Ammon's horn (tissue), 1 donor: ENCODE measurements at regions not wholly inside any gene's neighbourhood (a gene's known extent, or its start where the extent isn't known, plus 50 kb on each side); places are given as distances from the start of the nearest gene placed in this dataset.
"Not testable (repeated sequence)": the region's sequence is repeated elsewhere in the genome, so short reads cannot be mapped to it uniquely, and the experiment has no call there.

Source experiments
- DNase-seq: peaks from one replicate; pipeline ENCODE4 v3.0.0-alpha.2; 2016; ENCODE audit warnings: low spot score

- no peak for DNase-seq
Observed at GRCh38 chr15:81865850-81866537, 179.8 kb downstream of the MEX3B start.

DNA sequence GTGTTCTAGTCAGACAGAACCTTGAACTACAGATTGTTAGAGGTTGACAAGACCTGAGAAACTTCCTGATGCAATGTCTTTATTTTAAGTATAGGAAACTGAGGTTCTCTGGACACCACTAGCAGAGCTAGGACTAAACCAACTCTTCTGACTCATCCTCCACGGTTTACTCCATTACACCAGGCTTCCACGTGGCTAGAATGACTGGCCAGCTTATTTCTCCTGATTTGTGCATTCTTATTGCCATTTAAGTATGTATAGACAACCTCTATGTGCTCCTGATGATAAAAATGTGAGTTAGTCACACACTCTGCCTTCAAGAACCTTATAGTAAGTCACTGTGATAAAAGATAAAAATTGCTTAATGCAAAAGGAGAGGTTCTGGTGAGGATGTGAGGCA, 182.7 kb downstream of the MEX3B start:
- no peak for DNase-seq

DNA sequence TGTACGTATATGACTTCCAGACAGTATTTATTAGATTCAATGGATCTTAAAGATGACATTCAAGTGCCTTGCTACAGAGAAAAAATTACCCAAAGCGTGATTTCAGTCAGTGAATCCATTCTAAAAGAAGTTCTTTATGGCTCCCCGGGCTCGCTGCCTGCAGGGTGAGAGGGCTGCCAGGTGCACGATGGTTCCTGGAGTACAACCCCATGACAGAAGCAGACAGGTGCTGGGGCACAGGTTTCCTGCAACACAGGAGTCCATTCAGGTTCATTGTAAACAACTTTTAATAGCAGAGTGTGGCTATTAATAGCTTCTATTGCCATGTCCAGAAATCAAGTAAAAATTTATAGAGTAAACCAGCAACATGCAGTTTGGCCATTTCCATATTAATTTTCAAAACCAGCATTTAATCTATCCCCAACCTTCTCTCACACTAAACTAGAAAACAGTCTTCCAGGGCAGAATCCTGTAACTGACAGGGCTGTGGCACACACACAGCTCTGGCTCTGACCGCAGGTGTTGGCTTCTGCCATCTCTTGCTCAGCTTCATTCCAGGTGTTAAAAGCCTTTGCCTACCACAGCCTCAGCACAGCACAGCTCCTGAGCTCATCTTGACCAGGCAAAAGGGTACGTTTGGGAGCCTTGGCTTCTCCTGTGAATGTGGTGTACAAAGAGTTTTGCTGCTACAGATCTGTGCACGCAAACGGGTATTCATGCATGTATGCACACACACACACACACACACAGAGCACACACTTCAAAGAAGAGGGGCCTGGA, 185.9 kb downstream of the MEX3B start:
- DNase-seq, result no peak

- DNase-seq, result no peak
Observed at GRCh38 chr15:81858586-81858985, 187.2 kb downstream of the MEX3B start.

DNA sequence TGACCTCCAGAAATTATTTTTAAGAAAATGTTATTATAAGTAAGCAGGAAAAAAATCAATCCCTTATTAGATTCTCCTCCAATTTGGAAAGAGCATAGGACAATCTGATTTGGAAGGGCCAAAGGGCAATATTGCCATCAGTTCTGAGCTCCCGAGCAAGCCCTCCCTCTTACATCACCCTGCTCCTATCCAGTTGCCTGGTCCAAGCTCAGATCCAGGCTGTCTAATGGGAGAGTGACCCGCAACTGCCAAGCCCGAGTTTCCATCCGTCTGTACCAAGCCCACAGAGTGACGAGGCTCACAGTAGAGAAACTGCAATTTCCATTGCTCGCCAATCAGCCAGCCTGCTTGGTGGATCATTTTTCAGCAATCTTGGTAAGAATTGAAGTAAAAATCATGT, 187.7 kb downstream of the MEX3B start:
- no peak for DNase-seq

DNA sequence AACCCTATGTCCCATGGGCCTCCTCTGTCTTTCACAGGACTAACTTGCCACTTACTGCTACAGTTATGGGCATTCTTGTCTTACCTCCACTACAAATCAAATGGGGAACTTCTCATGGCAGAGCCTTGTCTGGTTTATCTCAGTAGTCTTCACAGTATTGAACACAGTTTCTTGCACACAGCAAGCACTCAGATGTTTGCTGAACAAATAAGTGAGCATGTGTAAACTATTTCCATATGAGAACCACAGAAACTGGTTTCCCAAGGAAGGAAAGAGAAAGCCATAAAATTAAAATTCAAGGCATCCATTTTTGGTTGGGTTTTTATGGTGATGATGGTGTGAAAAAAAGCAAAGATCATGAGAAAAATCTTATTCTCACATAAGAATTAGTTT, 189.2 kb downstream of the MEX3B start:
- no peak for DNase-seq

DNA sequence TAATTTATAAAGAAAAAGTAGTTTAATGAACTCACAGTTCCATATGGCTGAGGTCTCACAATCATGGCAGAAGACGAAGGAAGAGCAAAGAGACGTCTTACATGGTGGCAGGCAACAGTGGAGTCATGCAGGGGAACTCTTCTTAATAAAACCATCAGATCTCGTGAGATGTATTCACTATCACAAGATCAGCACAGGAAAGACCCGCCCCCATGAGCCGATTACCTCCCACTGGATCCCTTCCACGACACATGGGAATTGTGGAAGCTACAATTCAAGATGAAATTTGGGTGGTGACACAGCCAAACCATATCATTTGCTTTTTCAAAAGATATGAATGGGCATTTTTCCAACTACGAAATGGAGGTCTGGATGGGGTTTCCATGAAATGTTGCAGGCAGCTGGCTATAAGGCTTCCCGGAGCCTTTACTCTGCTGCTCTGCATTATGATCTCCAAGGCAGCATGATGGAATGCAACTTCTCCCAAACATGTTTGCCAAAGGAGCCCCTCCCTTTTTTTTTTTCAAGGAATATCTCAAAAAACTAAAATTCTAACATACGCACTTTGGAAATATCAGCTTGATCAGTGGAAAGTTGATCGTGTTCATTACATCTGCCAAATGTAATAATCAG, 189.7 kb downstream of the MEX3B start:
- no peak for DNase-seq

GRCh38 chr15:81853150-81853748, 192.6 kb downstream of the MEX3B start:
- no peak for DNase-seq

DNA sequence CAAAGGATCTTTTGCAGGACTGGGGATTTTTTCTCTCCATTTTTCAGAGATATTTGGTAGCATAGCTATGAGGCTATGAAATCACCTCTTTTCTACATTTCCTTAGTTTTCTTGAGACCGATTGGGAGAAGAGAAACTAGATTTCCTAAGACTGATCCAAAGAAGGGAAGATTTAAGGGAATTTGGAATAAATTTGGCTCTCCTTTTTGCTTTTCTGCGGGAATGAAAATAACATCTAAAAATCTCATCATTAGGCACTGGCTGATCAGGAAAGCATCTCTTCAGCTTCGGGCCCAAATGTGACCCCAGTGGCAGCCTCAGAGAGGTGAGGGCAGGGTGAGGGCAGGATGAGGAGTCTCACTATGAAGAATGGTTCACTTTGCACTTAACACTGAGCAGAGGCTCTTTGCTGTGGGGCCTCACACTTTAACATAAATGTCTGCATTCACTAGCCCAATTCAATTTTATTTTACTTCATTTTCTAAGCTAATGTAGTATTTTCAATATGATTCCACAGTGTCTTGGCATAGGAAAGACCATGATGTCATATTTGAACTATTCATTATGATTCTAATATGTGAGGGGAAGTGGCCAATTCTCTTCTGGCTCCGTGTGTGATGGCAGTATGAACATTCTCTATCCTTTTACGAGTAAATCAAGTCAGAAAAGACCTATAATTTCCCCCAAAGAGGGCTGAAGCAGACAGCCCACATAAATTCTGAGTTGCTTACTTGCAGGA, 193.2 kb downstream of the MEX3B start:
- DNase-seq, result no peak

- no peak for DNase-seq
Observed at GRCh38 chr15:81851757-81852156, 194.1 kb downstream of the MEX3B start.

DNA sequence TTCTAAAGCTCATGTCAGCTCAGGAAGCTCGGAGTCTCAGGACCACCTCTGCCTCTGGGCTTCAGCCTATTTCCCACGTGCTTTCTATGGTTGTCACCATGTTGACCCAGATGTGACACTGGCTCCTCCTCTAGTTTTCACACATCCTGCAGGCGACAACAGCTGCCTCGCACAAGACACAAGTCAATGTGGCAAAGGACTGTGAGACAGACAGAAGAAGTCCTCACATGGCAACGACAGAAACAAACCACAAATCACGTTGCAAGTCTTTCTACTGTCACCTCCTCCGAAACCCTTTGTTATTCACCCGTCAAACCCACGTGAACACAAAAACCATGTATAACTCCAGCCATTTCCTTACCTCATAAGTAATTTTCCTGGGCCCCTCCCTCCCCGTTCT, 194.5 kb downstream of the MEX3B start:
- no peak for DNase-seq

DNA sequence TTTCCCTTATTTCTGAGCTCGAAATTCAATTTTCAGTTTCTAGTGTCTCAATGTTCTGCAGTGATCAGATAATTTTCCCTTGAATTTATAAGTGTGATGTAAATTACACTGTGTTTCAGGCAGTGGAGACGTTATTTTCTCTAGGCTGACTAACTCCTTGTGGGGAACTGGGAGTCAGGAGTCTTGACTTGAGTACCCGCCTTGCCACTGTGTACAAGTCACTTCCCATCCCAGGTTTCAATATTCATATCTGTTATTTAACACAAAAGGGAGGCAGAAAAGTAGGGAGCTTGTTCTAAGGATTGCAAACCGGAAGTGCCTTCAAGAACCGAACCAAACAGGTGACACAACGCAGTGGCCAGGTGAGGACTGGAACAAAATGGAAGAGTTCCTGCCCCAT, 196.5 kb downstream of the MEX3B start:
- DNase-seq, result no peak

DNA sequence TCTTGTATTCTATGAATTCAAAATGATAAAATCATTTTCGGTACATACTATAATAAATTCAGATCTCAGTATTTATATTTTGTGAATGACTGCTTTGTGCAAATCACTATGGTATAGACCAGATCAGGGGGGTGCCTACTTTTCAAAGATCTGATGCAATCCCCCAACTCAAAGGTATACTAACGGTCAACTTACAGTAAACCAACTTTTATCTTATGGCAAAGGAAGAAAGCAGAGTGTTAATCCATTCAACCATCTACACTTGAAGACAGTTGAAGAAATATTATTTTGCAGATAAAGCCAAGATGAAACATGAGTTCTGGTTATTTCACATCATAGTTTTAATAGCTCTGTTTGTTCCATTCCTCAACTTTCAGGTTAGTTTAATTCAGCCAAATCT, 197.1 kb downstream of the MEX3B start:
- DNase-seq, result no peak

- DNase-seq, result no peak
Observed at GRCh38 chr15:81843757-81844407, 201.9 kb downstream of the MEX3B start.

GRCh38 chr15:81843226-81843625, 202.6 kb downstream of the MEX3B start:
- no peak for DNase-seq

DNA sequence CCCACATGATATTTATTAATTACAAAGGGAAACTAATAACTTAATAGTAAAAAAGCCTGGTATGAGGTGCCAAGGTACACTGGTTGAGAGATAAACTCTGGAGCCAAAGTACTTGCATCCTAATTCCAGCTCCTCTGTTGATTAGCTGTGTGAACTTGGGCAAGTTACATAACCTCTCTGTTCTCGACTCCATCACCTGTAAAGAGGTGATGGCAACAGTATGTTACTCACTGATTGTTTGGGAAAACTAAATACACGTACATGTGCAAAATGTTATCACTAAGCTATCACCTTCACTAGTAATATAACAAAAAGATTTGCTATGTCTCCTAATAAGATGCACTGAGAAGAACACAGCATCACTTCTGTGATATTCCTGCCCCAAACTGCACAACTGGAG, 206.4 kb downstream of the MEX3B start:
- no peak for DNase-seq

DNA sequence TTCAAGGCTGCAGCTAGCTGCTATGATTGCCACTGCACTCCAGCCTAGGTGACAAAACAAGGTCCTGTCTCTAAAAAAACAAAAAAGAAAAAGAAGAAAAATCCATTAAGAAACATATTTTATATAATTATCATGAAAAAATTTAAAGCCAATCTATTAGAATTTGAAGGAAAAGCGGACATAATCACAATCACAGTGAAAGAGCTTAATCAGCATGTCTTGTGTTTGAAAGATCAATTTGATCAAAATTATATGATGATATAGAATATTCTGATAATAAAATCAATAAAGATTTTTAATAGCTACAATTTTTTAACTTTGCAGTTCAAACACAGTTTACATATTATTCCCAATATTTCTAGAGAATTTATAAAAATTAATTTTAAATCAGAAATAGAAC, 210.1 kb downstream of the MEX3B start:
- no peak for DNase-seq

- no peak for DNase-seq
Observed at GRCh38 chr15:81830520-81830919, 215.3 kb downstream of the MEX3B start.

DNA sequence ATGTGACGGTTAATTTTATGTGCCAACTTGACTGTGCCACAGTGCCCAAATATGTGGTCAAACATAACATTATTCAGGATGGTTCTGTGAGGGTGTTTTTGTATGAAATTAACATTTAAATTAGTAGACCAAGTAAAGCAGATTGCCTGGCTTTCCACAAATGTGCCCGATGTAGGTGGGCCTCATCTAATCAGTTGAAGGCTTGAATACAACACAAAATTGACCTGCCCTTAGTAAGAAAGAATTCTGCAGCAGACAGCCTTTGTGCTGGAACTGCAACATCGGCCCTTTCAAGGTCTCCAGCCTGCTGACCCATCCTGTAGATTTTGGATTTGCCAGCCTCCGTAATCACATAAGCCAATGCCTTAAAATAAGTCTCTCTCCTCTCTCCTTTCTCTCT, 215.9 kb downstream of the MEX3B start:
- no peak for DNase-seq

DNA sequence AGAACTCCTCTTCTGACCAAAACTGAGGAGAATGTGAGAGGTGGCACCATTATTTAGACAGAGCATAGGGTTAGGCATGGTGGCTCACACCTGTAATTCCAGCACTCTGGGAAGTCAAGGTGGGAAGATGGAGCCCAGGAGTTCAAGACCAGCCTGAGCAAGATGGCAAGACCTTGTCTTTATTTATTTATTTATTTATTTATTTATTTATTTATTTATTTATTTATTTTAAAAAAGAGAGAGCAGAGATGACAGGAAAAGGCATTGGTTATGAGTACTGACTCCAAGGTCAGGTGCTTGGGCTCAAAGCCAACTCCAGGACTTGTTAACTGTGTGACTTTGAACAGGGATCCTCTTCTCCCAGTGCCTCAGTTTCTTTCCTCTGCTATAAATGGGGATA, 217.7 kb downstream of the MEX3B start:
- DNase-seq, result no peak

- DNase-seq, result no peak
Observed at GRCh38 chr15:81825136-81825535, 220.7 kb downstream of the MEX3B start.

GRCh38 chr15:81822587-81822986, 223.2 kb downstream of the MEX3B start:
- DNase-seq, result not testable (repeated sequence)
